WTC11 (cell line): ENCODE measurements at regions not wholly inside any gene's neighbourhood (a gene's known extent, or its start where the extent isn't known, plus 50 kb on each side); places are given as distances from the start of the nearest gene placed in this dataset.

Source experiments
- ATAC-seq: fragments of 200-7000 bp; cut with Tn5 transposase; 2 replicates; pipeline ENCODE4 v1.10.0; 2021; ENCODE audit warnings: mild to moderate bottlenecking, moderate library complexity
- CTCF ChIA-PET: fragments of 300-600 bp; sonication (Branson Sonifier 250); formaldehyde crosslinking; loops from one replicate; lab custom pipeline; 2021; ENCODE audit warnings: antibody characterized with exemption; lab: Charles Lee
- POLR2A ChIA-PET: fragments of 350-600 bp; sonication (Branson Sonifier 250); formaldehyde crosslinking; loops from one replicate; lab custom pipeline; 2021; ENCODE audit warnings: antibody characterized with exemption; lab: Charles Lee
- DNase-seq: peaks from one replicate; pipeline ENCODE4 v3.0.0; 2021; ENCODE audit warnings: low spot score
- H3K27ac Mint-ChIP-seq: 2 replicates; pipeline ENCODE4 v1.8.0; 2021; ENCODE audit warnings: mixed read lengths
- H3K27me3 Mint-ChIP-seq: 2 replicates; pipeline ENCODE4 v1.8.0; 2021; ENCODE audit warnings: low read depth, mild to moderate bottlenecking, moderate library complexity, mixed read lengths
- H3K36me3 Mint-ChIP-seq: 2 replicates; pipeline ENCODE4 v1.8.0; 2021; ENCODE audit warnings: mixed read lengths
- H3K4me1 Mint-ChIP-seq: 2 replicates; pipeline ENCODE4 v1.8.0; 2022; ENCODE audit warnings: mixed read lengths
- H3K4me3 Mint-ChIP-seq: 2 replicates; pipeline ENCODE4 v1.8.0; 2021; ENCODE audit warnings: mild to moderate bottlenecking, moderate library complexity, mixed read lengths
- H3K9me3 Mint-ChIP-seq: 2 replicates; pipeline ENCODE4 v1.8.0; 2021; ENCODE audit warnings: mixed read lengths
- EMX1 ChIP-seq: fragments of 250-450 bp; sonication (Bioruptor Pico); IDR thresholded peaks from 2 replicates; pipeline ENCODE4 v1.8.0; 2021; ENCODE audit warnings: mild to moderate bottlenecking
- GRHL2 ChIP-seq: fragments of 250-450 bp; sonication (Bioruptor Pico); IDR thresholded peaks from 2 replicates; pipeline ENCODE4 v1.8.0; 2022; ENCODE audit warnings: mild to moderate bottlenecking, moderate library complexity; ENCODE audit not compliant: insufficient replicate concordance, severe bottlenecking
- GTF2I ChIP-seq: fragments of 250-450 bp; sonication (Bioruptor Pico); conservative IDR thresholded peaks from 2 replicates; pipeline ENCODE4 v1.4.0; 2021; ENCODE audit warnings: mild to moderate bottlenecking
- HMGA2 ChIP-seq: fragments of 250-450 bp; sonication (Bioruptor Pico); IDR thresholded peaks from 2 replicates; pipeline ENCODE4 v1.4.0; 2021; ENCODE audit warnings: mild to moderate bottlenecking, moderate library complexity
- NFATC4 ChIP-seq: fragments of 250-450 bp; sonication (Bioruptor Pico); IDR thresholded peaks from 2 replicates; pipeline ENCODE4 v1.9.0; 2021; ENCODE audit warnings: mild to moderate bottlenecking
- SP1 ChIP-seq: sonication (generic); formaldehyde crosslinking; conservative IDR thresholded peaks from 2 replicates; pipeline ENCODE4 v1.8.1; 2022; ENCODE audit warnings: missing genetic modification reagents
- TCF7 ChIP-seq: sonication (generic); formaldehyde crosslinking; IDR thresholded peaks from 2 replicates; pipeline ENCODE4 v1.8.0; 2022; ENCODE audit warnings: mild to moderate bottlenecking, low read depth, missing genetic modification reagents, moderate library complexity
- TEAD4 ChIP-seq: sonication (generic); formaldehyde crosslinking; IDR thresholded peaks from 2 replicates; pipeline ENCODE4 v1.8.0; 2022; ENCODE audit warnings: mild to moderate bottlenecking, missing genetic modification reagents
- TP53 ChIP-seq: sonication (generic); formaldehyde crosslinking; IDR thresholded peaks from 2 replicates; pipeline ENCODE4 v1.8.1; 2023; ENCODE audit warnings: mild to moderate bottlenecking, missing genetic modification reagents
- ZBTB21 ChIP-seq: sonication (generic); formaldehyde crosslinking; IDR thresholded peaks from 2 replicates; pipeline ENCODE4 v1.8.1; 2023; ENCODE audit warnings: mild to moderate bottlenecking, missing genetic modification reagents, borderline replicate concordance
- ZNF263 ChIP-seq: sonication (generic); formaldehyde crosslinking; IDR thresholded peaks from 2 replicates; pipeline ENCODE4 v1.8.1; 2022; ENCODE audit warnings: low read depth, mild to moderate bottlenecking, moderate library complexity, missing genetic modification reagents
- ZNF317 ChIP-seq: sonication (generic); formaldehyde crosslinking; IDR thresholded peaks from 2 replicates; pipeline ENCODE4 v1.8.1; 2023; ENCODE audit warnings: low read depth, mild to moderate bottlenecking, moderate library complexity, missing genetic modification reagents, borderline replicate concordance
- ZNF671 ChIP-seq: fragments of 250-450 bp; sonication (Bioruptor Pico); IDR thresholded peaks from 2 replicates; pipeline ENCODE4 v1.8.0; 2021; ENCODE audit warnings: mild to moderate bottlenecking
- TF ChIP-seq, protein P1 (sequence below): sonication (generic); formaldehyde crosslinking; IDR thresholded peaks from 2 replicates; pipeline ENCODE4 v1.8.0; 2022; ENCODE audit warnings: mild to moderate bottlenecking, missing genetic modification reagents
- TF ChIP-seq, protein P2 (sequence below): fragments of 250-450 bp; sonication (Bioruptor Pico); conservative IDR thresholded peaks from 2 replicates; pipeline ENCODE4 v1.9.0; 2021; ENCODE audit warnings: mild to moderate bottlenecking
- TF ChIP-seq, protein P3 (sequence below): fragments of 250-450 bp; sonication (Bioruptor Pico); IDR thresholded peaks from 2 replicates; pipeline ENCODE4 v1.9.0; 2021; ENCODE audit warnings: mild to moderate bottlenecking
- TF ChIP-seq, protein P4 (sequence below): sonication (generic); formaldehyde crosslinking; IDR thresholded peaks from 2 replicates; pipeline ENCODE4 v1.8.0; 2023; ENCODE audit warnings: missing genetic modification reagents
- TF ChIP-seq, protein P5 (sequence below): sonication (generic); formaldehyde crosslinking; IDR thresholded peaks from 2 replicates; pipeline ENCODE4 v1.8.1; 2022; ENCODE audit warnings: mild to moderate bottlenecking, missing genetic modification reagents, moderate library complexity, borderline replicate concordance
- TF ChIP-seq, protein P6 (sequence below): sonication (generic); formaldehyde crosslinking; conservative IDR thresholded peaks from 2 replicates; pipeline ENCODE4 v1.8.1; 2022; ENCODE audit warnings: mild to moderate bottlenecking, missing genetic modification reagents
- TF ChIP-seq, protein P7 (sequence below): fragments of 250-450 bp; sonication (Bioruptor Pico); IDR thresholded peaks from 2 replicates; pipeline ENCODE4 v1.9.0; 2021; ENCODE audit warnings: moderate library complexity, mild to moderate bottlenecking, inconsistent platforms, borderline replicate concordance
- TF ChIP-seq, protein P8 (sequence below): fragments of 250-450 bp; sonication (Bioruptor Pico); IDR thresholded peaks from 2 replicates; pipeline ENCODE4 v2.1.2; 2022; ENCODE audit warnings: mild to moderate bottlenecking, moderate library complexity
- TF ChIP-seq, protein P9 (sequence below): sonication (generic); formaldehyde crosslinking; IDR thresholded peaks from 2 replicates; pipeline ENCODE4 v1.8.1; 2023; ENCODE audit warnings: mild to moderate bottlenecking, missing genetic modification reagents
- TF ChIP-seq, protein P10 (sequence below): fragments of 250-450 bp; sonication (Bioruptor Pico); IDR thresholded peaks from 2 replicates; pipeline ENCODE4 v1.9.0; 2021; ENCODE audit warnings: mild to moderate bottlenecking

DNA sequence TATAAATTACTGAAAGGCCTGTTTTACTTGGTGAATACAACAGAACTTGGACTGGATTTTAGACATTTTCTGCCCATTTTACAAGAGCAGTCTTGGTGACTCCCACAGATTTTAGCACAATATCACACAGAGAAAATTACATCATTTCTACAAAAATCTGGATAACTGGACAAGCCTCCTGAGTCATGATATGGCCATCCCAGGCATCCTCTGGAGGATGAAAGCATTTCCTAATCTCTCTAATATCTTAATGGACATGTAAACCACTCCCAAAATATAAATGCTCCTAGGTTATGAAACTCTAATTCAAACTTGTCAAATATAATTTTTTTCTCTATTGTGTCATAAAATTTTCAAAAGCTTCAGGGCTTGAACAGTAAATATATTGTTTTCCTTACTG, 1170.8 kb upstream of the PCDH7 start:
- peaks cover 25% of the 10 kb centered on the region for H3K9me3 Mint-ChIP-seq
- no peak overlapping the region for H3K4me3 Mint-ChIP-seq
- no peaks in the 10 kb centered on the region for H3K4me1 Mint-ChIP-seq
- ATAC-seq (no peak), DNase-seq (no peak)
- no peaks in the 10 kb centered on the region for H3K36me3 Mint-ChIP-seq
- CTCF ChIA-PET, result no interaction called here
- POLR2A ChIA-PET, result no interaction called here
- no peak overlapping the region for H3K27ac Mint-ChIP-seq
- no peak for TF ChIP-seq ZNF671
- TF ChIP-seq, protein P1, sequence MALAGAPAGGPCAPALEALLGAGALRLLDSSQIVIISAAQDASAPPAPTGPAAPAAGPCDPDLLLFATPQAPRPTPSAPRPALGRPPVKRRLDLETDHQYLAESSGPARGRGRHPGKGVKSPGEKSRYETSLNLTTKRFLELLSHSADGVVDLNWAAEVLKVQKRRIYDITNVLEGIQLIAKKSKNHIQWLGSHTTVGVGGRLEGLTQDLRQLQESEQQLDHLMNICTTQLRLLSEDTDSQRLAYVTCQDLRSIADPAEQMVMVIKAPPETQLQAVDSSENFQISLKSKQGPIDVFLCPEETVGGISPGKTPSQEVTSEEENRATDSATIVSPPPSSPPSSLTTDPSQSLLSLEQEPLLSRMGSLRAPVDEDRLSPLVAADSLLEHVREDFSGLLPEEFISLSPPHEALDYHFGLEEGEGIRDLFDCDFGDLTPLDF (CRISPR knock-in tag), result no peak
- TF ChIP-seq, protein P2, sequence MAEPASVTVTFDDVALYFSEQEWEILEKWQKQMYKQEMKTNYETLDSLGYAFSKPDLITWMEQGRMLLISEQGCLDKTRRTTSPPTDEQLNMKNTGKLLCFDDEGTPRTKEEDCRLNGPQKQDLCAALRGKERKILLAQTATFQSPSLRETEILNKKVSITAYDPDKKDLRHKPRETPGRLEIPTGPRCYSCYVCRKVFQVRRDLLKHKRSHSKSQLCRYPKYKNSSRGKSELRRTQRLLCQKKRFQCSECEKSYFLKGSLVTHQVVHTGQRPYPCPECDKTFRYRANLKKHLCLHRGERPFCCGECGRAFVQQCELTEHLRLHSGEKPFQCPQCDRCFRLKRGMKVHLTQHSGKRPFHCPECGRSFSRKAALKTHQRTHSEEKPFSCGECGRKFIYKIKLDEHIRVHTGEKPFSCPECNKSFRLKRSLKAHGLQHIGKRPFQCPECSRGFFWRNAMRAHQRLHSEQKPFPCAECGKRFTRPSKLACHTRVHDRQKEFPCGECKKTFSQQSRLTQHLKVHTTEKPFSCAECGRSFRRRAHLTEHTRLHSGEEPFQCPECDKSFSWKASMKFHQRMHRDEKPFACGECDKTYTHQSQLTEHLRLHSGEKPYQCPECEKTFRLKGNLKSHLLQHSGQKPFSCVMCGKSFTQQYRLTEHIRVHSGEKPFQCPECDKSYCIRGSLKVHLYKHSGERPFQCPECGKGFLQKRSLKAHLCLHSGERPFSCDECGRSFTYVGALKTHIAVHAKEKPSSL, result no peak
- no peak for TF ChIP-seq EMX1 (CRISPR knock-in tag)
- TF ChIP-seq HMGA2, result no peak
- TF ChIP-seq, protein P3, sequence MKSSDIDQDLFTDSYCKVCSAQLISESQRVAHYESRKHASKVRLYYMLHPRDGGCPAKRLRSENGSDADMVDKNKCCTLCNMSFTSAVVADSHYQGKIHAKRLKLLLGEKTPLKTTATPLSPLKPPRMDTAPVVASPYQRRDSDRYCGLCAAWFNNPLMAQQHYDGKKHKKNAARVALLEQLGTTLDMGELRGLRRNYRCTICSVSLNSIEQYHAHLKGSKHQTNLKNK (CRISPR knock-in tag), result no peak
- no peak for TF ChIP-seq GRHL2
- no peak for TF ChIP-seq TP53 (CRISPR knock-in tag)
- no peak for TF ChIP-seq SP1
- TF ChIP-seq, protein P4, sequence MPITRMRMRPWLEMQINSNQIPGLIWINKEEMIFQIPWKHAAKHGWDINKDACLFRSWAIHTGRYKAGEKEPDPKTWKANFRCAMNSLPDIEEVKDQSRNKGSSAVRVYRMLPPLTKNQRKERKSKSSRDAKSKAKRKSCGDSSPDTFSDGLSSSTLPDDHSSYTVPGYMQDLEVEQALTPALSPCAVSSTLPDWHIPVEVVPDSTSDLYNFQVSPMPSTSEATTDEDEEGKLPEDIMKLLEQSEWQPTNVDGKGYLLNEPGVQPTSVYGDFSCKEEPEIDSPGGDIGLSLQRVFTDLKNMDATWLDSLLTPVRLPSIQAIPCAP (CRISPR knock-in tag), result no peak
- TF ChIP-seq TCF7 (CRISPR knock-in tag), result no peak
- TF ChIP-seq, protein P5, sequence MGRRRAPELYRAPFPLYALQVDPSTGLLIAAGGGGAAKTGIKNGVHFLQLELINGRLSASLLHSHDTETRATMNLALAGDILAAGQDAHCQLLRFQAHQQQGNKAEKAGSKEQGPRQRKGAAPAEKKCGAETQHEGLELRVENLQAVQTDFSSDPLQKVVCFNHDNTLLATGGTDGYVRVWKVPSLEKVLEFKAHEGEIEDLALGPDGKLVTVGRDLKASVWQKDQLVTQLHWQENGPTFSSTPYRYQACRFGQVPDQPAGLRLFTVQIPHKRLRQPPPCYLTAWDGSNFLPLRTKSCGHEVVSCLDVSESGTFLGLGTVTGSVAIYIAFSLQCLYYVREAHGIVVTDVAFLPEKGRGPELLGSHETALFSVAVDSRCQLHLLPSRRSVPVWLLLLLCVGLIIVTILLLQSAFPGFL (CRISPR knock-in tag), result no peak
- TF ChIP-seq, protein P6, sequence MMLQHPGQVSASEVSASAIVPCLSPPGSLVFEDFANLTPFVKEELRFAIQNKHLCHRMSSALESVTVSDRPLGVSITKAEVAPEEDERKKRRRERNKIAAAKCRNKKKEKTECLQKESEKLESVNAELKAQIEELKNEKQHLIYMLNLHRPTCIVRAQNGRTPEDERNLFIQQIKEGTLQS, result no peak
- TF ChIP-seq ZNF263, result no peak
- TF ChIP-seq GTF2I (CRISPR knock-in tag), result no peak
- TF ChIP-seq, protein P7, sequence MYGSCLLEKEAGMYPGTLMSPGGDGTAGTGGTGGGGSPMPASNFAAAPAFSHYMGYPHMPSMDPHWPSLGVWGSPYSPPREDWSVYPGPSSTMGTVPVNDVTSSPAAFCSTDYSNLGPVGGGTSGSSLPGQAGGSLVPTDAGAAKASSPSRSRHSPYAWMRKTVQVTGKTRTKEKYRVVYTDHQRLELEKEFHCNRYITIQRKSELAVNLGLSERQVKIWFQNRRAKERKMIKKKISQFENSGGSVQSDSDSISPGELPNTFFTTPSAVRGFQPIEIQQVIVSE, result no peak
- H3K27me3 Mint-ChIP-seq, result no peaks in the 10 kb centered on the region

DNA sequence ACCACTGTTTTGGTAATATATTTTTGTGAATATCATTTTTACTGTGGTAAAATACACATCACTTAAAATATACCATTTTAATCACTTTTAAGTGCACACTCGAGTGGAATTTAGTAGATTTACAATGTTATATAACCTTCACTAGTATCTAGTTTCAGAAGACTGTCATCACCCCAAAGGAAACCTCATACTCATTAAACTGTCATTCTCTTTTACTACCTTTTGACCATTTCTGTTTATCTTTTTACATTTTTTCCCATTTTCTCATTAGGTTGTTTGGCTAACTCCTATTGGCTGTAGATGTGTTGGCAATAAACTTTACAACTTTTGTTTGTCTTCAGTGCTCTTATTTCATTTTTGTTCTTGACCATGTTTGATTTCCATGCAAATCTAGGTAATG, 1168.3 kb upstream of the PCDH7 start:
- Mint-ChIP-seq H3K36me3 (no peaks in the 10 kb centered on the region), H3K27me3 (no peaks in the 10 kb centered on the region), H3K9me3 (peaks cover 22% of the 10 kb centered on the region), H3K27ac (no peak overlapping the region), H3K4me3 (no peak overlapping the region), H3K4me1 (no peaks in the 10 kb centered on the region)
- ChIA-PET CTCF (no interaction called here), POLR2A (no interaction called here)
- ATAC-seq, result no peak
- no peak for DNase-seq
- TF ChIP-seq, protein P8, sequence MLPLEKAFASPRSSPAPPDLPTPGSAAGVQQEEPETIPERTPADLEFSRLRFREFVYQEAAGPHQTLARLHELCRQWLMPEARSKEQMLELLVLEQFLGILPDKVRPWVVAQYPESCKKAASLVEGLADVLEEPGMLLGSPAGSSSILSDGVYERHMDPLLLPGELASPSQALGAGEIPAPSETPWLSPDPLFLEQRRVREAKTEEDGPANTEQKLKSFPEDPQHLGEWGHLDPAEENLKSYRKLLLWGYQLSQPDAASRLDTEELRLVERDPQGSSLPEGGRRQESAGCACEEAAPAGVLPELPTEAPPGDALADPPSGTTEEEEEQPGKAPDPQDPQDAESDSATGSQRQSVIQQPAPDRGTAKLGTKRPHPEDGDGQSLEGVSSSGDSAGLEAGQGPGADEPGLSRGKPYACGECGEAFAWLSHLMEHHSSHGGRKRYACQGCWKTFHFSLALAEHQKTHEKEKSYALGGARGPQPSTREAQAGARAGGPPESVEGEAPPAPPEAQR, result no peak
- TF ChIP-seq TEAD4 (no peak), ZBTB21 (no peak), NFATC4 (CRISPR knock-in tag) (no peak), ZNF317 (CRISPR knock-in tag) (no peak)
- TF ChIP-seq, protein P9, sequence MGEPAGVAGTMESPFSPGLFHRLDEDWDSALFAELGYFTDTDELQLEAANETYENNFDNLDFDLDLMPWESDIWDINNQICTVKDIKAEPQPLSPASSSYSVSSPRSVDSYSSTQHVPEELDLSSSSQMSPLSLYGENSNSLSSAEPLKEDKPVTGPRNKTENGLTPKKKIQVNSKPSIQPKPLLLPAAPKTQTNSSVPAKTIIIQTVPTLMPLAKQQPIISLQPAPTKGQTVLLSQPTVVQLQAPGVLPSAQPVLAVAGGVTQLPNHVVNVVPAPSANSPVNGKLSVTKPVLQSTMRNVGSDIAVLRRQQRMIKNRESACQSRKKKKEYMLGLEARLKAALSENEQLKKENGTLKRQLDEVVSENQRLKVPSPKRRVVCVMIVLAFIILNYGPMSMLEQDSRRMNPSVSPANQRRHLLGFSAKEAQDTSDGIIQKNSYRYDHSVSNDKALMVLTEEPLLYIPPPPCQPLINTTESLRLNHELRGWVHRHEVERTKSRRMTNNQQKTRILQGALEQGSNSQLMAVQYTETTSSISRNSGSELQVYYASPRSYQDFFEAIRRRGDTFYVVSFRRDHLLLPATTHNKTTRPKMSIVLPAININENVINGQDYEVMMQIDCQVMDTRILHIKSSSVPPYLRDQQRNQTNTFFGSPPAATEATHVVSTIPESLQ (CRISPR knock-in tag), result no peak
- TF ChIP-seq, protein P10, sequence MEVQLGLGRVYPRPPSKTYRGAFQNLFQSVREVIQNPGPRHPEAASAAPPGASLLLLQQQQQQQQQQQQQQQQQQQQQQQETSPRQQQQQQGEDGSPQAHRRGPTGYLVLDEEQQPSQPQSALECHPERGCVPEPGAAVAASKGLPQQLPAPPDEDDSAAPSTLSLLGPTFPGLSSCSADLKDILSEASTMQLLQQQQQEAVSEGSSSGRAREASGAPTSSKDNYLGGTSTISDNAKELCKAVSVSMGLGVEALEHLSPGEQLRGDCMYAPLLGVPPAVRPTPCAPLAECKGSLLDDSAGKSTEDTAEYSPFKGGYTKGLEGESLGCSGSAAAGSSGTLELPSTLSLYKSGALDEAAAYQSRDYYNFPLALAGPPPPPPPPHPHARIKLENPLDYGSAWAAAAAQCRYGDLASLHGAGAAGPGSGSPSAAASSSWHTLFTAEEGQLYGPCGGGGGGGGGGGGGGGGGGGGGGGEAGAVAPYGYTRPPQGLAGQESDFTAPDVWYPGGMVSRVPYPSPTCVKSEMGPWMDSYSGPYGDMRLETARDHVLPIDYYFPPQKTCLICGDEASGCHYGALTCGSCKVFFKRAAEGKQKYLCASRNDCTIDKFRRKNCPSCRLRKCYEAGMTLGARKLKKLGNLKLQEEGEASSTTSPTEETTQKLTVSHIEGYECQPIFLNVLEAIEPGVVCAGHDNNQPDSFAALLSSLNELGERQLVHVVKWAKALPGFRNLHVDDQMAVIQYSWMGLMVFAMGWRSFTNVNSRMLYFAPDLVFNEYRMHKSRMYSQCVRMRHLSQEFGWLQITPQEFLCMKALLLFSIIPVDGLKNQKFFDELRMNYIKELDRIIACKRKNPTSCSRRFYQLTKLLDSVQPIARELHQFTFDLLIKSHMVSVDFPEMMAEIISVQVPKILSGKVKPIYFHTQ (CRISPR knock-in tag), result no peak
